ENCODE measurements at regions not wholly inside any gene's neighbourhood (a gene's known extent, or its start where the extent isn't known, plus 50 kb on each side); places are given as distances from the start of the nearest gene placed in this dataset.

DNA sequence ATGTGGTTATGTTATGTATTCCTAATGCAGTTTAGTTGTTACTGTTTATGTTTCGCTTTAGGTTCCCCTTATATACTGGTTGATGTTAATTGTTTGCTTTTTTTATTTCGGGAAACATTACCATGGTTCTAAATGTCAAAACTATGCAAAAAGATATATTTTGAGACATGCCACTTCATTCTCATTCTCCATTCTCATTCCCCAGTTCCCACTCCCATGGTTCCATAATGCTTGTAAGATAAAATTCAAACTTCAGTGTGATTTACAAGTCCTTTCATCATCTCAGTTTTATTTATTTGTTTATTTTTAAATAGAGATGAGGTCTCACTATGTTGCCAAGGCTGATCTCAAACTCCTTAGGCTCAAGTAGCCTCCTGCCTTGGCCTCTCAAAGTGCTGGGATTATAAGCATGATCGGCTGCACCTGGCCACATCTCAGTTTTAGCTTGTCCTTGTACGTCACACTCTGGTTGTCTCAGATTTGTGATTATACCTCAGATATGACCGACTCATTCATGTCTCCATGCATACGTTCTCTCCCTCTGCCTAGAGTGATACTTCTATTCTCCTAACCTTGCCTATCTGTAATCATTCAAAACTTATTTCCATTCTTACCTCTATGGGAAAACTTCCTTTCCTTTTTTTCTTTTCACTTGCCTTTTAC is 407.8 kb upstream of the RGS6 start:
- Histone ChIP-seq H3K36me3 (no peaks in the 10 kb centered on the region), H3K27me3 (no peaks in the 10 kb centered on the region), H3K9me3 (no peaks in the 10 kb centered on the region), H3K27ac (no peak overlapping the region), H3K4me1 (peaks cover 0 to 17% (median 2%) of the 10 kb centered on the region in 4 donors), H3K4me3 (no peak overlapping the region)
- in situ Hi-C loops (cut with MboI; ENCODE audit: low pct_ligation_motif_present in 1 of 4, low pct_unique_long_range_greater_than_20kb in 1 of 4, low sequenced_read_pairs in 3 of 4) (no loop called here), intact Hi-C loops (cut with DNase I; ENCODE audit: low total_unique reads) (no loop called here)
- TF ChIP-seq, protein P1, sequence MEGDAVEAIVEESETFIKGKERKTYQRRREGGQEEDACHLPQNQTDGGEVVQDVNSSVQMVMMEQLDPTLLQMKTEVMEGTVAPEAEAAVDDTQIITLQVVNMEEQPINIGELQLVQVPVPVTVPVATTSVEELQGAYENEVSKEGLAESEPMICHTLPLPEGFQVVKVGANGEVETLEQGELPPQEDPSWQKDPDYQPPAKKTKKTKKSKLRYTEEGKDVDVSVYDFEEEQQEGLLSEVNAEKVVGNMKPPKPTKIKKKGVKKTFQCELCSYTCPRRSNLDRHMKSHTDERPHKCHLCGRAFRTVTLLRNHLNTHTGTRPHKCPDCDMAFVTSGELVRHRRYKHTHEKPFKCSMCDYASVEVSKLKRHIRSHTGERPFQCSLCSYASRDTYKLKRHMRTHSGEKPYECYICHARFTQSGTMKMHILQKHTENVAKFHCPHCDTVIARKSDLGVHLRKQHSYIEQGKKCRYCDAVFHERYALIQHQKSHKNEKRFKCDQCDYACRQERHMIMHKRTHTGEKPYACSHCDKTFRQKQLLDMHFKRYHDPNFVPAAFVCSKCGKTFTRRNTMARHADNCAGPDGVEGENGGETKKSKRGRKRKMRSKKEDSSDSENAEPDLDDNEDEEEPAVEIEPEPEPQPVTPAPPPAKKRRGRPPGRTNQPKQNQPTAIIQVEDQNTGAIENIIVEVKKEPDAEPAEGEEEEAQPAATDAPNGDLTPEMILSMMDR (IDR thresholded peaks at IDR 0.05), result no peak
- TF ChIP-seq POLR2AphosphoS5 (IDR thresholded peaks at IDR 0.05) (no peak), POLR2A (IDR thresholded peaks at IDR 0.05) (no peak), EP300 (IDR thresholded peaks at IDR 0.05; ENCODE audit: low read depth) (no peak)
- DNase-seq, result no peak
- 83 to 93% methylated on average over 2 to 6 of the region's 6 CpGs for WGBS, 2 donors (ENCODE audit: low coverage in 1 of 2)

DNA sequence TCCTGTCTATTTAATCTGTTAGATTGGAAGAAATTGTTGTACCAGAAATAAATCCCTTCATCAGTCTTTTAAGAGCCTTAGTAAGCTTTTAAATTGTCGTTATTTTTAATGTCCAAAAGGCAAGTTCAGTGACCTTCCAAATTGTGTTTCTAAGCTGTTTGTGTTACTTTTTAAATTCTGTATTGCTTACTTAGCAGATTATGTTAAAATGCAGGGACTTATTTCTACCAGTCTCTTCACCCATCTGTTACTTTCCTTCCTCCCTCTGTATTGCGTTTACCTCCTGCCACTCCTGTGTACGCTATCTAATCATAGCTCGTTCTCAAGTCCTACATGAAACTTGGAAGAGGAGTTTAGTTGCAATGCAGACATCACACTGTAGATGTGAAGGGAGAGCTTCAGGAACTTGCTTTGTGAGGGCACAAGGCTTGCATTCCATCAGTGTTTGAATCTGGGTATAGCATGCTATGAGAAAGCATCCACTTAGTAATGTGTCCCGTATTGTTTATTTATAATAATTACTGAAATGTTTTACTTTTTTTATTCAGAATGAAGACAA is 406.5 kb upstream of the RGS6 start:
- Histone ChIP-seq H3K4me1 (peaks cover 0 to 17% (median 2%) of the 10 kb centered on the region in 4 donors), H3K27ac (no peak overlapping the region), H3K27me3 (no peaks in the 10 kb centered on the region), H3K9me3 (no peaks in the 10 kb centered on the region), H3K4me3 (no peak overlapping the region), H3K36me3 (no peaks in the 10 kb centered on the region)
- intact Hi-C loops (cut with DNase I; ENCODE audit: low total_unique reads) (no loop called here), in situ Hi-C loops (cut with MboI; ENCODE audit: low pct_ligation_motif_present in 1 of 4, low pct_unique_long_range_greater_than_20kb in 1 of 4, low sequenced_read_pairs in 3 of 4) (no loop called here)
- TF ChIP-seq POLR2A (IDR thresholded peaks at IDR 0.05), result no peak
- no peak for TF ChIP-seq EP300 (IDR thresholded peaks at IDR 0.05; ENCODE audit: low read depth)
- no peak for TF ChIP-seq POLR2AphosphoS5 (IDR thresholded peaks at IDR 0.05)
- TF ChIP-seq, protein P1 (IDR thresholded peaks at IDR 0.05), result no peak
- WGBS, 2 donors (ENCODE audit: low coverage in 1 of 2), result 81 to 86% methylated on average over 4 to 5 of the region's 5 CpGs
- DNase-seq, result no peak

DNA sequence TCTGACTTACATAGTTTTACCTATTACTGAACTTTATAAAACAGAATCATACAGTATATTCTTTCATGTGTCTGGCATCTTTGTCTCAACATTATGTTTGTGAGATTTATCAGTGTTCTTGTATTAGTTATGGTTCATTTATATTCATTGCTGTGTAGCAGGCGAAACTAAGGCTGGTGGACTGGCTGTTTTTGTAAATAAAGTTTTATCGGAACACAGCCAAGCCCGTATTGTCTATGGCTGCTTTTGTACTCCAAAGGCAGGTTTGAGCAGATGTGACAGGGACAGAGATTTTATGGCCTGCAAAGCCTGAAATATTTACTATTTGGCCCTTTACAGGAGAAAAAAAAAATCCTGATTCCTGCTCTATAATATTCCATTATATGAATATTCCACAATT is 405.8 kb upstream of the RGS6 start:
- TF ChIP-seq POLR2A (IDR thresholded peaks at IDR 0.05), result no peak
- TF ChIP-seq, protein P1 (IDR thresholded peaks at IDR 0.05), result no peak
- TF ChIP-seq EP300 (IDR thresholded peaks at IDR 0.05; ENCODE audit: low read depth), result no peak
- TF ChIP-seq POLR2AphosphoS5 (IDR thresholded peaks at IDR 0.05), result no peak
- Histone ChIP-seq H3K27ac (no peak overlapping the region), H3K4me1 (peaks cover 0 to 15% (median 2%) of the 10 kb centered on the region in 4 donors), H3K4me3 (no peak overlapping the region), H3K36me3 (no peaks in the 10 kb centered on the region), H3K27me3 (no peaks in the 10 kb centered on the region), H3K9me3 (no peaks in the 10 kb centered on the region)
- WGBS, 2 donors (ENCODE audit: low coverage in 1 of 2), result 92 to 100% methylated on average over 3 of the region's 3 CpGs
- DNase-seq, result no peak
- in situ Hi-C loops (cut with MboI; ENCODE audit: low pct_ligation_motif_present in 1 of 4, low pct_unique_long_range_greater_than_20kb in 1 of 4, low sequenced_read_pairs in 3 of 4), result no loop called here
- intact Hi-C loops (cut with DNase I; ENCODE audit: low total_unique reads), result no loop called here

DNA sequence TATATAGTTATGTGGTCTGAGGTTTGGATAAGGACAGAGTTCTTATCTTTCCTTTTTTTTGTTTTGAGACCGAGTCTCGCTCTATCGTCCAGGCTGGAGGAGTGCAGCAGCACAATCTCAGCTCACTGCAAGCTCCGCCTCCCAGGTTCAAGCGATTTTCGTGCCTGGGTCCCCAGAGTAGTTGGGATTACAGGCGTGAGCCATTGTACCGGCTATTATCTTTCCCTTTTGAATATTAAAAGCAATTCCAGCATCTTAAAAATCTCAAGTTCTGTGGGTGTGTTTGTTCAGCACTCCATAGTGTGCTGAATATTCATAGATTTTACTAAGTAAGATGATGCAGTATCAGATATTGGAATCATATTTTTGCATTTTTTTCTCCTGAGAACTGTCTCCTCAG is 404.4 kb upstream of the RGS6 start:
- Histone ChIP-seq H3K9me3 (no peaks in the 10 kb centered on the region), H3K4me3 (no peak overlapping the region), H3K4me1 (peaks cover 0 to 8% (median 2%) of the 10 kb centered on the region in 4 donors), H3K27ac (no peak overlapping the region), H3K36me3 (no peaks in the 10 kb centered on the region), H3K27me3 (no peaks in the 10 kb centered on the region)
- no peak for DNase-seq
- intact Hi-C loops (cut with DNase I; ENCODE audit: low total_unique reads) (no loop called here), in situ Hi-C loops (cut with MboI; ENCODE audit: low pct_ligation_motif_present in 1 of 4, low pct_unique_long_range_greater_than_20kb in 1 of 4, low sequenced_read_pairs in 3 of 4) (no loop called here)
- no peak for TF ChIP-seq POLR2AphosphoS5 (IDR thresholded peaks at IDR 0.05)
- TF ChIP-seq EP300 (IDR thresholded peaks at IDR 0.05; ENCODE audit: low read depth), result no peak
- TF ChIP-seq POLR2A (IDR thresholded peaks at IDR 0.05), result no peak
- TF ChIP-seq, protein P1 (IDR thresholded peaks at IDR 0.05), result no peak
- 93 to 97% methylated on average over 5 to 8 of the region's 8 CpGs for WGBS, 2 donors (ENCODE audit: low coverage in 1 of 2)

All from transverse colon (tissue), 4 donors.